ENCODE measurements at regions not wholly inside any gene's neighbourhood (a gene's known extent, or its start where the extent isn't known, plus 50 kb on each side); places are given as distances from the start of the nearest gene placed in this dataset.

DNA sequence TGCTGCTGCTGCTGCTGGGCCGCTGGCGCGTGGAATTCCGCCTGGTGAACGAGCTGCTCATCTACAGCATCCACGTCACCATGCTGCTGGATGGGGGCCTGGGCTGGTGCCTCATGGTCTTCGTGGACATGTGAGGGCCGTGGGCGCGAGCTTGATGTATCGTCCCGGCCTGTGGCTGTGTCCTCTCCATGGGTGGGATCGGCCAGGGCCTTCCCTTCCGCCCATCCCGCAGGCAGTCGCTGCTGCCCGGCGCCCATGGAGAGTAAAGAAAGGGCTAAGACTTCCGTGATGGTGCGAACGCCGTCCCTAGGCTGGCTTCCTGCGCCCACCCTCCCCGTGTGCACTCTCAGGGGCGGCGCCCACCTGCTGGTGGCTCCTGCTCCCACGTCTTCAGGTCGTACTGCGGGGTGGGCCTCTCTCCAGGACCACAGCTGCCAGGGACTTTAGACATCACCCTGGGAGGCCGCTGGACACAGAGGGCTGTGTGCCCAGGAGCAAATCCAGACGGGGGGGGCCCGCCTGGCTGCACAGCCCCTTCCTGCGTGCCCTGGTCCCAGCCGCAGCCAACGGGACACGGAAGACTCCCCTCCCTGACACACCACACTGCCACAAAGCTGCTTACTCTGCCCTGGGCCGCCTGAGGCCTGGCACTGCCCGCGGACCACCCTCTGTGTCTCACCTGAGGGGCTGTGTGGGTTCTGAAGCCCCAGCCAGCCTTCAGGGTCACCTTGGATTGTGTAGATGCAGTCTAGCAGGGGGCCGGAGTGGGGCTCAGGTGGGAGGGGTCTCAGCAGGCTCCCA lies 167.5 kb downstream of the SEPTIN7 start:
- Histone ChIP-seq H3K4me2 (ENCODE audit: insufficient read depth, insufficient read length, low read length) (no peak overlapping the region), H2BK15ac (ENCODE audit: low read depth, low read length) (no peak overlapping the region), H2AK5ac (ENCODE audit: insufficient read length, low read length) (no peak overlapping the region), H3T11ph (ENCODE audit: low read length) (no peak overlapping the region), H3K4ac (ENCODE audit: low read depth, low read length) (no peak overlapping the region), H2BK20ac (ENCODE audit: low read depth, low read length, poor library complexity, severe bottlenecking) (no peak overlapping the region), H4K20me1 (ENCODE audit: control insufficient read depth, insufficient read depth, insufficient read length) (no peaks in the 10 kb centered on the region), H2BK5ac (ENCODE audit: insufficient read length, low read length) (no peak overlapping the region), H4K91ac (ENCODE audit: insufficient read length, low read depth, low read length) (no peak overlapping the region), H3K23me2 (ENCODE audit: insufficient read length, low read depth, low read length, poor library complexity, severe bottlenecking) (no peaks in the 10 kb centered on the region), H4K8ac (replicated peaks; ENCODE audit: insufficient read length, low read depth, low read length) (no peak overlapping the region), H3K9ac (ENCODE audit: extremely low read depth, insufficient read length, low read length) (no peak overlapping the region), H3K79me2 (ENCODE audit: insufficient read depth, low read length) (no peaks in the 10 kb centered on the region), H2BK12ac (ENCODE audit: insufficient read length, low read depth, low read length) (no peak overlapping the region), H3K56ac (ENCODE audit: insufficient read length, low read depth, low read length) (no peak overlapping the region), H3K23ac (ENCODE audit: insufficient read length, low read depth, low read length) (no peak overlapping the region), H3K14ac (ENCODE audit: insufficient read depth, low read length) (no peak overlapping the region), H3K9me3 (ENCODE audit: control insufficient read depth, low read depth, low read length) (no peaks in the 10 kb centered on the region), H2AFZ (ENCODE audit: low read length) (no peak overlapping the region), H3K4me1 (ENCODE audit: insufficient read depth, low read length) (no peaks in the 10 kb centered on the region), H4K5ac (ENCODE audit: insufficient read length, low read depth, low read length) (no peak overlapping the region), H3K18ac (ENCODE audit: insufficient read length, low read depth, low read length) (no peak overlapping the region), H2BK120ac (ENCODE audit: low read depth, low read length, poor library complexity, severe bottlenecking) (no peak overlapping the region), H3K27ac (ENCODE audit: insufficient read length, low read depth, low read length) (no peak overlapping the region), H3K79me1 (ENCODE audit: insufficient read depth, low read depth, low read length, poor library complexity, severe bottlenecking) (no peaks in the 10 kb centered on the region), H3K27me3 (ENCODE audit: insufficient read depth, low read length) (no peaks in the 10 kb centered on the region)
- Mint-ChIP-seq H3K4me3 (no peak overlapping the region), H3K27ac (no peak overlapping the region; a peak in 1 of 7 replicates), H3K36me3 (ENCODE audit: insufficient read depth in 1 of 3, low read depth in 3 of 3) (peaks cover 0 to 5% (median 5%) of the 10 kb centered on the region in 3 experiments; a peak in 3 of 7 replicates), H3K27me3 (ENCODE audit: low read depth) (no peaks in the 10 kb centered on the region), H3K9me3 (peaks cover 4 to 6% of the 10 kb centered on the region in 2 experiments; a peak in 4 of 5 replicates), H3K4me1 (no peaks in the 10 kb centered on the region)
- no peak for DNase-seq
- WGBS (ENCODE audit: extremely low coverage, insufficient read length, low lambda C conversion rate) = no CpG with 5 or more reads among the region's 40 CpGs
- TF ChIP-seq, protein P1, sequence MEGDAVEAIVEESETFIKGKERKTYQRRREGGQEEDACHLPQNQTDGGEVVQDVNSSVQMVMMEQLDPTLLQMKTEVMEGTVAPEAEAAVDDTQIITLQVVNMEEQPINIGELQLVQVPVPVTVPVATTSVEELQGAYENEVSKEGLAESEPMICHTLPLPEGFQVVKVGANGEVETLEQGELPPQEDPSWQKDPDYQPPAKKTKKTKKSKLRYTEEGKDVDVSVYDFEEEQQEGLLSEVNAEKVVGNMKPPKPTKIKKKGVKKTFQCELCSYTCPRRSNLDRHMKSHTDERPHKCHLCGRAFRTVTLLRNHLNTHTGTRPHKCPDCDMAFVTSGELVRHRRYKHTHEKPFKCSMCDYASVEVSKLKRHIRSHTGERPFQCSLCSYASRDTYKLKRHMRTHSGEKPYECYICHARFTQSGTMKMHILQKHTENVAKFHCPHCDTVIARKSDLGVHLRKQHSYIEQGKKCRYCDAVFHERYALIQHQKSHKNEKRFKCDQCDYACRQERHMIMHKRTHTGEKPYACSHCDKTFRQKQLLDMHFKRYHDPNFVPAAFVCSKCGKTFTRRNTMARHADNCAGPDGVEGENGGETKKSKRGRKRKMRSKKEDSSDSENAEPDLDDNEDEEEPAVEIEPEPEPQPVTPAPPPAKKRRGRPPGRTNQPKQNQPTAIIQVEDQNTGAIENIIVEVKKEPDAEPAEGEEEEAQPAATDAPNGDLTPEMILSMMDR (conservative IDR thresholded peaks at IDR 0.05) = no peak
